ENCODE measurements at regions not wholly inside any gene's neighbourhood (a gene's known extent, or its start where the extent isn't known, plus 50 kb on each side); places are given as distances from the start of the nearest gene placed in this dataset.

DNA sequence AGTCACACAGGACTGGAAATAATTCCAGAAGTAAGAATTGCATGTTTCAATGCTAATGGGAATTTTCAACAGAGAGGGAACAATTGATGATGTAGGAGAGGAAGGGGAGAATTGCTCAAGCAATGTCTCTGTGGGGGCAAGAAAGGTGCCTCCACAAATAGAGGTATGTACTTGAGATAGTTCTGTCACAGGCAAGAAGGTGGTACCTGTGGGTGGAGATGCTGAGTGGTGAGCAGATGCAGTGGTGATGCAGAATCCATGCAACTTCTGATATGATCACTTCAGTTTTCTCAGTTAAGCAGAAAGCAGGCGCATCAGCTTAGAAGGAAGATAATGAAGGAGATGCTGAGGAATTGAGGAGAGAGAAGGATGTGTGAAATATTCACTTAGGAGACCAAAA is 55.1 kb upstream of the SEC24B start:
- TF ChIP-seq, protein P1, sequence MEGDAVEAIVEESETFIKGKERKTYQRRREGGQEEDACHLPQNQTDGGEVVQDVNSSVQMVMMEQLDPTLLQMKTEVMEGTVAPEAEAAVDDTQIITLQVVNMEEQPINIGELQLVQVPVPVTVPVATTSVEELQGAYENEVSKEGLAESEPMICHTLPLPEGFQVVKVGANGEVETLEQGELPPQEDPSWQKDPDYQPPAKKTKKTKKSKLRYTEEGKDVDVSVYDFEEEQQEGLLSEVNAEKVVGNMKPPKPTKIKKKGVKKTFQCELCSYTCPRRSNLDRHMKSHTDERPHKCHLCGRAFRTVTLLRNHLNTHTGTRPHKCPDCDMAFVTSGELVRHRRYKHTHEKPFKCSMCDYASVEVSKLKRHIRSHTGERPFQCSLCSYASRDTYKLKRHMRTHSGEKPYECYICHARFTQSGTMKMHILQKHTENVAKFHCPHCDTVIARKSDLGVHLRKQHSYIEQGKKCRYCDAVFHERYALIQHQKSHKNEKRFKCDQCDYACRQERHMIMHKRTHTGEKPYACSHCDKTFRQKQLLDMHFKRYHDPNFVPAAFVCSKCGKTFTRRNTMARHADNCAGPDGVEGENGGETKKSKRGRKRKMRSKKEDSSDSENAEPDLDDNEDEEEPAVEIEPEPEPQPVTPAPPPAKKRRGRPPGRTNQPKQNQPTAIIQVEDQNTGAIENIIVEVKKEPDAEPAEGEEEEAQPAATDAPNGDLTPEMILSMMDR (IDR thresholded peaks at IDR 0.05; ENCODE audit: unreplicated experiment): no peak
- no peaks in the 10 kb centered on the region for H3K9me3 Mint-ChIP-seq (ENCODE audit: unreplicated experiment)
- intact Hi-C loops (cut with micrococcal nuclease): no loop called here
- DNase-seq (ENCODE audit: unreplicated experiment): no peak
- no peaks in the 10 kb centered on the region for H3K36me3 Mint-ChIP-seq (ENCODE audit: insufficient read depth, unreplicated experiment)
- no peaks in the 10 kb centered on the region for H3K4me1 Mint-ChIP-seq (ENCODE audit: insufficient read depth, unreplicated experiment)
- no TSS peak for BruUV-seq (replicated peaks)
- H3K27ac Mint-ChIP-seq (ENCODE audit: low read depth, unreplicated experiment): no peak overlapping the region
- CTCF ChIA-PET: interaction anchor here (1.4 kb wide), 1 partner anchor 27 kb away, joined by 3 read pairs; no protein-coding TSS in a partner anchor
- no peak overlapping the region for H3K4me3 Mint-ChIP-seq (ENCODE audit: unreplicated experiment)
- POLR2A ChIA-PET: no interaction called here
- H3K27me3 Mint-ChIP-seq (ENCODE audit: insufficient read depth, unreplicated experiment): no peaks in the 10 kb centered on the region

DNA sequence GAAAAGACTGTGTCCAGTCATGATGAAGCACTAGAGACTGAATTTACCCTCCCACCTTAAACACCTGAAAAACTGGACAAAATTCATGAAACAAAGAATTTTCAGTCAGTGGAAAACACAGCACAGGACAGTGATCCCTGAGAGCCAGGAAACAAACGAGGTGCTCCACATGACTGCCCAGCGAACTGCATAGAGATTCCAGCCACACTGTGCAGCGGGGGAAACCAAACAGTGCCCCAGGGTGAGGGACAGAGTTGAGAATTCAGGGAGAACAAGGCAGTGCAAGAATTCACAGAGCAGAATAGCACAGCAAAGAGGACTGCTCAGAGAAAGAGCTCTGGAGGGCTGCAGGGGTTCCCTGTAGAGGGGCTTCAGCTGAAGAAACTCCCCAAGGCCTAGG is 55.5 kb upstream of the SEC24B start:
- no peaks in the 10 kb centered on the region for H3K4me1 Mint-ChIP-seq (ENCODE audit: insufficient read depth, unreplicated experiment)
- no peak overlapping the region for H3K27ac Mint-ChIP-seq (ENCODE audit: low read depth, unreplicated experiment)
- no peaks in the 10 kb centered on the region for H3K27me3 Mint-ChIP-seq (ENCODE audit: insufficient read depth, unreplicated experiment)
- ChIA-PET CTCF (interaction anchor here (1.4 kb wide), 1 partner anchor 28 kb away, joined by 3 read pairs; no protein-coding TSS in a partner anchor), POLR2A (no interaction called here)
- TF ChIP-seq, protein P1 (IDR thresholded peaks at IDR 0.05; ENCODE audit: unreplicated experiment): no peak
- H3K36me3 Mint-ChIP-seq (ENCODE audit: insufficient read depth, unreplicated experiment): no peaks in the 10 kb centered on the region
- H3K9me3 Mint-ChIP-seq (ENCODE audit: unreplicated experiment): no peaks in the 10 kb centered on the region
- DNase-seq (ENCODE audit: unreplicated experiment): no peak
- intact Hi-C loops (cut with micrococcal nuclease): no loop called here
- no TSS peak for BruUV-seq (replicated peaks)
- H3K4me3 Mint-ChIP-seq (ENCODE audit: unreplicated experiment): no peak overlapping the region

DNA sequence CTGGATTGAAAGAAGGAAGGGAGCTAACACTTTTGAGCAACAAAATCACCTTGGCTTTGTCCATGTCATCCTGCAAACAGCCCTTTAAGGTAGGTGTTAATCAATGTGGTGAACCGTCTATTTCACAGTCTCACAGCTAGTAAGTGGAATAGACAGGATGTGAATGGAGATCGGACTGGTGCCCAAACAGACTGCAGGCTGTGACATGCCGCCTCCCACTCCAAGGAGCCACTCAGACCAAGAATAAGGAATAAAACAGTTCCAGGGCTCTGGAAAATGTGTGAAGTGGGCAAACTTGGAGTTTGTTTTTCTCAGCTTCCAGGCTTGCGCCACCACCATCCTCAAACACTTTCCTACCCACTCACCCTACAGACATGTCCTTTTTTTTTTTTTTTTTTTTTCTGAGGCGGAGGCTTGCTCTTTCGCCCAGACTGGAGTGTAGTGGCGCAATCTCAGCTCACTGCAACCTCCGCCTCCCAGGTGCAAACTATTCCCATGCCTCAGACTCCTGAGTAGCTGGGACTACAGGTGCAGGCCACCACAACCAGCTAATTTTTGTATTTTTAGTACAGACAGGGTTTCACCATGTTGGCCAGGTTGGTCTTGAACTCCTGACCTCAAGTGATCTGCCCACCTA is 57.7 kb upstream of the SEC24B start:
- Mint-ChIP-seq H3K27ac (ENCODE audit: low read depth, unreplicated experiment) (no peak overlapping the region), H3K27me3 (ENCODE audit: insufficient read depth, unreplicated experiment) (peaks cover 10% of the 10 kb centered on the region), H3K4me1 (ENCODE audit: insufficient read depth, unreplicated experiment) (no peaks in the 10 kb centered on the region), H3K36me3 (ENCODE audit: insufficient read depth, unreplicated experiment) (no peaks in the 10 kb centered on the region), H3K9me3 (ENCODE audit: unreplicated experiment) (no peaks in the 10 kb centered on the region), H3K4me3 (ENCODE audit: unreplicated experiment) (no peak overlapping the region)
- BruUV-seq (replicated peaks): no TSS peak
- ChIA-PET POLR2A (no interaction called here), CTCF (interaction anchor here (0.6 to 1.1 kb wide), 7 partner anchors 14 to 620 kb away, joined by 3 to 5 read pairs (median 3); no protein-coding TSS in a partner anchor)
- peak; percentile 51 for DNase-seq (ENCODE audit: unreplicated experiment)
- TF ChIP-seq, protein P1 (IDR thresholded peaks at IDR 0.05; ENCODE audit: unreplicated experiment): no peak
- intact Hi-C loops (cut with micrococcal nuclease): no loop called here

DNA sequence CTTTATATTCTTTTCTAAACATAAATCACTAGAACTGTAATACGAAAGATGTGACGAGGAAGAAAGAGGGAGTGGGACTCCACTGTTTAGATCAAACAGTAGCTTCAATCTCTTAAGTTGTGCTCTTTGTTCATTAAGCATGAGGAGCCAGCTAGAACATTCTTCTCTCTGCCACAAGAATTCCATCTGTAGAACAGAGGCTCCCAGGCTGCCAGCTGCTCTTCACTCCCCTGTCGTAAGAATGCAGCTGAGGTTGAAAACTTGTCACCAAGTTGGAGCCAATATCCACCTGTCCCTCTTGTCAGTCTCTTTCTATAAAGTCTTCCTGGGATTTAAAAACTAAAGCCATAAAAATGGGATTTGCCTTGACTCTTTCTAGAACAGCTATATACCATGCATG is 65.0 kb upstream of the SEC24B start:
- H3K9me3 Mint-ChIP-seq (ENCODE audit: unreplicated experiment): no peaks in the 10 kb centered on the region
- intact Hi-C loops (cut with micrococcal nuclease): no loop called here
- H3K27ac Mint-ChIP-seq (ENCODE audit: low read depth, unreplicated experiment): no peak overlapping the region
- ChIA-PET POLR2A (interaction anchor here (1.0 kb wide), 1 partner anchor 16 kb away, joined by 3 read pairs; no protein-coding TSS in a partner anchor), CTCF (no interaction called here)
- H3K27me3 Mint-ChIP-seq (ENCODE audit: insufficient read depth, unreplicated experiment): peaks cover 11% of the 10 kb centered on the region
- no TSS peak for BruUV-seq (replicated peaks)
- no peaks in the 10 kb centered on the region for H3K36me3 Mint-ChIP-seq (ENCODE audit: insufficient read depth, unreplicated experiment)
- no peaks in the 10 kb centered on the region for H3K4me1 Mint-ChIP-seq (ENCODE audit: insufficient read depth, unreplicated experiment)
- H3K4me3 Mint-ChIP-seq (ENCODE audit: unreplicated experiment): no peak overlapping the region
- TF ChIP-seq, protein P1 (IDR thresholded peaks at IDR 0.05; ENCODE audit: unreplicated experiment): no peak
- no peak for DNase-seq (ENCODE audit: unreplicated experiment)
